ENCODE measurements at regions not wholly inside any gene's neighbourhood (a gene's known extent, or its start where the extent isn't known, plus 50 kb on each side); places are given as distances from the start of the nearest gene placed in this dataset.

GRCh38 chr5:61604076-61605025 is 272.3 kb downstream of the ZSWIM6 start:
- ATAC-seq: no peak

GRCh38 chr5:61609840-61610677 is 278.0 kb downstream of the ZSWIM6 start:
- TF ChIP-seq TCF4 (CRISPR knock-in tag; IDR thresholded peaks at IDR 0.05; ENCODE audit: borderline replicate concordance) (no peak), GLIS3 (CRISPR knock-in tag; IDR thresholded peaks at IDR 0.05) (no peak), BACH2 (CRISPR knock-in tag; IDR thresholded peaks at IDR 0.05; ENCODE audit: borderline replicate concordance) (no peak), OSR1 (CRISPR knock-in tag; IDR thresholded peaks at IDR 0.05) (no peak), PATZ1 (CRISPR knock-in tag; IDR thresholded peaks at IDR 0.05; ENCODE audit: borderline replicate concordance) (no peak), POU6F1 (CRISPR knock-in tag; IDR thresholded peaks at IDR 0.05; ENCODE audit: borderline replicate concordance, low read depth) (no peak), ZNF8 (CRISPR knock-in tag; IDR thresholded peaks at IDR 0.05) (no peak), ZNF70 (CRISPR knock-in tag; IDR thresholded peaks at IDR 0.05) (no peak), ARNTL (CRISPR knock-in tag; IDR thresholded peaks at IDR 0.05; ENCODE audit: borderline replicate concordance, low read depth) (no peak), ZNF565 (CRISPR knock-in tag; conservative IDR thresholded peaks at IDR 0.05; ENCODE audit: low read depth) (no peak), CSRNP3 (CRISPR knock-in tag; IDR thresholded peaks at IDR 0.05) (no peak), ZC3H10 (CRISPR knock-in tag; IDR thresholded peaks at IDR 0.05) (no peak), TSHZ2 (CRISPR knock-in tag; IDR thresholded peaks at IDR 0.05) (no peak), CREB5 (CRISPR knock-in tag; IDR thresholded peaks at IDR 0.05; ENCODE audit: low read depth) (no peak), ZFP30 (CRISPR knock-in tag; IDR thresholded peaks at IDR 0.05) (no peak), ESRRG (CRISPR knock-in tag; IDR thresholded peaks at IDR 0.05) (no peak), PPARA (CRISPR knock-in tag; IDR thresholded peaks at IDR 0.05; ENCODE audit: borderline replicate concordance) (no peak), CSDC2 (CRISPR knock-in tag; IDR thresholded peaks at IDR 0.05) (no peak)
- no peak for ATAC-seq

More at GRCh38 chr5:61604076-61605025, 272.3 kb downstream of the ZSWIM6 start:
- TF ChIP-seq ESRRG (CRISPR knock-in tag; IDR thresholded peaks at IDR 0.05) (no peak), GLIS3 (CRISPR knock-in tag; IDR thresholded peaks at IDR 0.05) (no peak), ZFP3 (CRISPR knock-in tag; IDR thresholded peaks at IDR 0.05) (no peak), ZNF70 (CRISPR knock-in tag; IDR thresholded peaks at IDR 0.05) (no peak), RARB (CRISPR knock-in tag; IDR thresholded peaks at IDR 0.05) (no peak), OSR1 (CRISPR knock-in tag; IDR thresholded peaks at IDR 0.05) (no peak)
